K562 (cell line): ENCODE measurements at regions not wholly inside any gene's neighbourhood (a gene's known extent, or its start where the extent isn't known, plus 50 kb on each side); places are given as distances from the start of the nearest gene placed in this dataset.

Experiments
- CTCF ChIP-seq, 3 experiments: IDR thresholded peaks in 2 of 3; conservative IDR thresholded peaks in 1 of 3; 2 replicates each; pipeline ENCODE4 v1.5.1; 2011 to 2012; ENCODE audit warnings: low read length in 3 of 3, mild to moderate bottlenecking in 3 of 3, control low read depth in 2 of 3, improper control_type of control experiment in 1 of 3, inconsistent platforms in 1 of 3, low read depth in 1 of 3, mixed read lengths in 1 of 3, moderate library complexity in 1 of 3; ENCODE audit not compliant: insufficient read depth in 2 of 3
- MXD1 ChIP-seq: fragments of 250-450 bp; sonication (Bioruptor Pico); IDR thresholded peaks from 2 replicates; pipeline ENCODE4 v1.8.0; 2021; ENCODE audit warnings: borderline replicate concordance, mild to moderate bottlenecking, moderate library complexity; ENCODE audit not compliant: poor library complexity, severe bottlenecking
- POLR2AphosphoS5 ChIP-seq: IDR thresholded peaks from 2 replicates; pipeline ENCODE4 v1.6.1; 2011; ENCODE audit warnings: mild to moderate bottlenecking, low read depth, low read length, moderate library complexity; ENCODE audit not compliant: control insufficient read depth, insufficient read depth
- RCOR1 ChIP-seq, 2 experiments: IDR thresholded peaks; 2 replicates each; pipeline ENCODE4 v1.6.1; 2012; ENCODE audit warnings: low read depth in 2 of 2, low read length in 2 of 2, borderline replicate concordance in 1 of 2, improper control_type of control experiment in 1 of 2
- RFX5 ChIP-seq: IDR thresholded peaks from 2 replicates; pipeline ENCODE4 v1.6.1; 2011; ENCODE audit warnings: low read depth, mild to moderate bottlenecking, improper control_type of control experiment, low read length

GRCh38 chr2:200127848-200128247, 172.5 kb downstream of the MAIP1 start:
- TF ChIP-seq RCOR1 (IDR thresholded peaks at IDR 0.05; ENCODE audit: borderline replicate concordance in 1 of 2, low read depth in 2 of 2, low read length in 2 of 2) (no peak), MXD1 (CRISPR knock-in tag) (no peak), RFX5 (no peak), POLR2AphosphoS5 (no peak), CTCF (IDR thresholded peaks at IDR 0.05 in 2 of 3, conservative IDR thresholded peaks at IDR 0.05 in 1 of 3; ENCODE audit: insufficient read depth in 2 of 3, low read depth in 1 of 3, low read length in 3 of 3) (no peak)
